ENCODE measurements at regions not wholly inside any gene's neighbourhood (a gene's known extent, or its start where the extent isn't known, plus 50 kb on each side); places are given as distances from the start of the nearest gene placed in this dataset.
"Not testable (repeated sequence)": the region's sequence is repeated elsewhere in the genome, so short reads cannot be mapped to it uniquely, and the experiment has no call there.

GRCh38 chr17:77832180-77832560, 126.3 kb upstream of the TNRC6C start:
- no peak for ATAC-seq (ENCODE audit: low read depth)
- Histone ChIP-seq H3K27ac (ENCODE audit: poor library complexity, severe bottlenecking) (no peak overlapping the region), H3K27me3 (ENCODE audit: insufficient read depth, poor library complexity, severe bottlenecking) (no peaks in the 10 kb centered on the region), H3K4me3 (ENCODE audit: severe bottlenecking) (no peak overlapping the region), H3K4me1 (ENCODE audit: insufficient read depth, poor library complexity, severe bottlenecking) (peaks cover 10% of the 10 kb centered on the region), H3K36me3 (ENCODE audit: low read depth) (no peaks in the 10 kb centered on the region), H3K9me3 (ENCODE audit: severe bottlenecking) (peaks cover 3% of the 10 kb centered on the region)
- TF ChIP-seq CTCF (IDR thresholded peaks at IDR 0.05; ENCODE audit: poor library complexity, severe bottlenecking), result no peak
- peak; percentile 7 for DNase-seq (ENCODE audit: low spot score)

- H3K36me3 ChIP-seq (ENCODE audit: low read depth), result no peaks in the 10 kb centered on the region
- peak; percentile 11 for DNase-seq (ENCODE audit: low spot score)
- H3K4me3 ChIP-seq (ENCODE audit: severe bottlenecking), result no peak overlapping the region
- peaks cover 8% of the 10 kb centered on the region for H3K9me3 ChIP-seq (ENCODE audit: severe bottlenecking)
- peaks cover 10% of the 10 kb centered on the region for H3K4me1 ChIP-seq (ENCODE audit: insufficient read depth, poor library complexity, severe bottlenecking)
- no peak overlapping the region for H3K27ac ChIP-seq (ENCODE audit: poor library complexity, severe bottlenecking)
- no peaks in the 10 kb centered on the region for H3K27me3 ChIP-seq (ENCODE audit: insufficient read depth, poor library complexity, severe bottlenecking)
- ATAC-seq (ENCODE audit: low read depth), result no peak
- TF ChIP-seq CTCF (IDR thresholded peaks at IDR 0.05; ENCODE audit: poor library complexity, severe bottlenecking), result no peak
Measured at GRCh38 chr17:77833769-77834168, 124.7 kb upstream of the TNRC6C start.

GRCh38 chr17:77834170-77835115, 124.1 kb upstream of the TNRC6C start:
- no peaks in the 10 kb centered on the region for H3K27me3 ChIP-seq (ENCODE audit: insufficient read depth, poor library complexity, severe bottlenecking)
- no peak overlapping the region for H3K27ac ChIP-seq (ENCODE audit: poor library complexity, severe bottlenecking)
- no peaks in the 10 kb centered on the region for H3K36me3 ChIP-seq (ENCODE audit: low read depth)
- ATAC-seq (ENCODE audit: low read depth) (peak; percentile 83), DNase-seq (ENCODE audit: low spot score) (peak; percentile 80)
- H3K4me3 ChIP-seq (ENCODE audit: severe bottlenecking), result no peak overlapping the region
- H3K4me1 ChIP-seq (ENCODE audit: insufficient read depth, poor library complexity, severe bottlenecking), result peaks cover 10% of the 10 kb centered on the region
- TF ChIP-seq CTCF (IDR thresholded peaks at IDR 0.05; ENCODE audit: poor library complexity, severe bottlenecking), result no peak
- H3K9me3 ChIP-seq (ENCODE audit: severe bottlenecking), result peaks cover 8% of the 10 kb centered on the region

GRCh38 chr17:77836557-77837041, 121.9 kb upstream of the TNRC6C start:
- Histone ChIP-seq H3K4me1 (ENCODE audit: insufficient read depth, poor library complexity, severe bottlenecking) (no peaks in the 10 kb centered on the region), H3K36me3 (ENCODE audit: low read depth) (no peaks in the 10 kb centered on the region), H3K9me3 (ENCODE audit: severe bottlenecking) (peaks cover 8% of the 10 kb centered on the region), H3K27me3 (ENCODE audit: insufficient read depth, poor library complexity, severe bottlenecking) (no peaks in the 10 kb centered on the region), H3K27ac (ENCODE audit: poor library complexity, severe bottlenecking) (no peak overlapping the region), H3K4me3 (ENCODE audit: severe bottlenecking) (no peak overlapping the region)
- ATAC-seq (ENCODE audit: low read depth), result peak; percentile 82
- TF ChIP-seq CTCF (IDR thresholded peaks at IDR 0.05; ENCODE audit: poor library complexity, severe bottlenecking), result no peak
- peak; percentile 37 for DNase-seq (ENCODE audit: low spot score)

GRCh38 chr17:77837072-77837471, 121.4 kb upstream of the TNRC6C start:
- not testable (repeated sequence) for H3K27ac ChIP-seq (ENCODE audit: poor library complexity, severe bottlenecking); H3K27me3 ChIP-seq (ENCODE audit: insufficient read depth, poor library complexity, severe bottlenecking); ATAC-seq (ENCODE audit: low read depth)

More at GRCh38 chr17:77837072-77837471, 121.4 kb upstream of the TNRC6C start:
- H3K4me1 ChIP-seq (ENCODE audit: insufficient read depth, poor library complexity, severe bottlenecking); H3K4me3 ChIP-seq (ENCODE audit: severe bottlenecking); H3K9me3 ChIP-seq (ENCODE audit: severe bottlenecking); H3K36me3 ChIP-seq (ENCODE audit: low read depth): not testable (repeated sequence)
- peak; percentile 29 for DNase-seq (ENCODE audit: low spot score)

All from RWPE2 (cell line).